Fibroblast of skin of left quadriceps (primary cell): ENCODE measurements at regions not wholly inside any gene's neighbourhood (a gene's known extent, or its start where the extent isn't known, plus 50 kb on each side); places are given as distances from the start of the nearest gene placed in this dataset.

Source experiments
- DNase-seq, 2 experiments: peaks; one replicate each; pipeline ENCODE4 v3.0.0-alpha.2; 2013; ENCODE audit warnings: low read depth in 2 of 2

DNA sequence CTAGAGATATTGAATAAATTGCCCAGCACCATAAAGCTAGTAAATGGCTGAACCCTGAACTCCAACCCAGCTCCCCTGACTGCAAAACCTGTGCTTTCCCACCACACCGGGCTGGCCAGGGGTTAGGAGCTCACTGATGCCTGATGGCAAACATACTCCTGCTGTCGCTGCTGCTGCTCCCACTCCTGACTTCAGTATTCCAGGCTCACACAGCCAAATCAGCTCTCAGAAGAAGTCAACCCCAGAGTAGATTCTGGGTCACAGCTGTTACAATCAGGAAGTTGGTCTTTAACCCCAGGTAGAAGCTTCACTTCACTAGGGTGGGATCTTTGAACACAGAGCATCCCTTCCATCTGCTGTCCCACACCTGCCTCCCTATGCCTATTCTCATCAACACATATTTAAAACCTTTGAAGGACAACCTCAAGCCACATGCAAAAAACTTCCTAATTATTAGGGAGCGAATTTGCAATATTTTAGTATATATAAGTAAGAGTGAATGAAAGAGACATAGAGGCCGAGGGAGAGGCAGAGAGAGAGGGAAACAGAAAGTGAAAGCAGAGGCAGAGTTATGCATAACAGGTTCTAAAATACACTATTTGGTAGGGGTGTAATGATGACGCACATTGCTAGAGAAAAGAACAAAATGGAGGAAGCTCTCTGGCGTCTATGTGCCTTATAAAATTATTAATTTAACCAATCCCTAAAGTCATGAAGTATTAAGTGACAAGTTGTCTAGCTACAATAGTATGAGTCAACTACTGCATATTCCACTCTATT, 99.4 kb upstream of the SERP2 start:
- no peak for DNase-seq

- no peak for DNase-seq
Observed at GRCh38 chr13:44274771-44275205, 98.8 kb upstream of the SERP2 start.

- DNase-seq: no peak
Observed at GRCh38 chr13:44275381-44275780, 98.2 kb upstream of the SERP2 start.

DNA sequence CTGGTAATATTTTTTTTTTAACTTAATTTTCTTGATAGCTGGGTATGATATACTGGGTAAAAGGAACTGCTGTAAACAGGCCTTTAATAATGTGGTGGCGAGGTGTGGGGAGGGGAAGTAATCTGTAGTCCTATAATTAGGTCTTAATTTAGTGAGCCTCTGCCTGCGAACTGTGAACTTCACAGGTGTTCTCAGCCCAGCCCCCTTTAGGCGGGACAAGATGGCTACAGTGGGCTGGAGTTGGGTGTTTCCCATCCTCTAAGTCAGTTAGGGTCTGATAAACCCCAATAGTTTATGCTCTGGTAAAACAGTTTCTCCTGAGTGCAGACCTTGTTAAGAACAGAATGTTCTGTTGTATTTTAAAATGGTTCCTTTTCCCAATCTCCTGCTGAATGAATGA, 97.6 kb upstream of the SERP2 start:
- DNase-seq: no peak

GRCh38 chr13:44277459-44277858, 96.2 kb upstream of the SERP2 start:
- no peak for DNase-seq

GRCh38 chr13:44278166-44278565, 95.5 kb upstream of the SERP2 start:
- DNase-seq: no peak

GRCh38 chr13:44280456-44280855, 93.2 kb upstream of the SERP2 start:
- DNase-seq: no peak

DNA sequence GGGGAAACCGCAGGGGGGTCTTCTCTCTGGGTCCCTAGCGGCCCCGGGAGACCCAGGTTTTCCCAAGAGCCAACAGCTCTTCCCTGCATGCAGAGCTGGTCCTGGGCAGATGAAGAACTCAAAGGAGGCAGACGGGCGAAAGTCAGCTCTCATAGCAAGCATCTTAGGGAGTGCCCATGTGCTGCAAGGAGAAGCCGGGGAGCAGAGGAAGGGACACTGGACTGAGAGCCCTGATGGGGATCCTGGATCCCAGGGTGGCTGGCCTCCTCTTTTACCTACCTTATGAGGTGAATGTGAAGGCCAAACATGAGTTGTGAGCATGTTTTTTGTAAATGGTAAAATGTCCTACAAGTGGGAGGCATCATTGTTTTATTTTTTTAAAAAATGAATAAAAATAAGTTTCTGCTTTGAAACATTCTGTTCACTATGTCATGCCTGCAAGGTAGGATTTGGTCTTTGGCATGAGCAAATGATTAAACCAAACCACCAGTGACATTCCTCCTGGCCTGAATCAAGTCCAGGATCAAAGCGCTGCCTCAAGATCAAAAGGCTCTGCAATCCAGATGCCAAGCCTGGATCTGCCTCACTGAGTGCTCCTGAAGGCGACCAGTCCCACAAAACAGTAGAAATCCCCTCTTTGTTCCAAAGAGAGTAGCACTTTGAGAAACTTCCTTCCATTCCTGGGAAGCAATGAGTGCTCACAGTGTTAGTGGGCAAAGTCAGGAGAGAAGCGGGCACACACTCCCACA, 92.2 kb upstream of the SERP2 start:
- no peak for DNase-seq

GRCh38 chr13:44283600-44283999, 90.0 kb upstream of the SERP2 start:
- no peak for DNase-seq

DNA sequence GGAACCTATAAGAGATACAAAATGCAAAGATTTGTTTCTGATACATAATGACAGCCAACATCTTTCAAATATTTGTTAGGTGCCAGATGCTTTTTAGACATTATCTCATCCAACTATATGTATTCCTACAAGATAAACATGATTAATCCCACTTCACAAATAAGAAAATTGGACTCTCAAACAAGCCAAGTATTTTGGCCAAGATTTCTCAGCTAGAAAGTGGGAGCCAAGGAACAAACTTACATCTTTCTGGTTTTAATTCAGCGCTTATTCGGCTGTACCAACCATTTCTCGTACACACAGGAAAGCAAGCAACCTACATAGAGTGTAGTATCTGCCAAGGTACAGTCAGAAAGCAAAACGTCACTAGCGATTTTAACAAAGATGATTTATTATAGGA, 85.7 kb upstream of the SERP2 start:
- no peak for DNase-seq

DNA sequence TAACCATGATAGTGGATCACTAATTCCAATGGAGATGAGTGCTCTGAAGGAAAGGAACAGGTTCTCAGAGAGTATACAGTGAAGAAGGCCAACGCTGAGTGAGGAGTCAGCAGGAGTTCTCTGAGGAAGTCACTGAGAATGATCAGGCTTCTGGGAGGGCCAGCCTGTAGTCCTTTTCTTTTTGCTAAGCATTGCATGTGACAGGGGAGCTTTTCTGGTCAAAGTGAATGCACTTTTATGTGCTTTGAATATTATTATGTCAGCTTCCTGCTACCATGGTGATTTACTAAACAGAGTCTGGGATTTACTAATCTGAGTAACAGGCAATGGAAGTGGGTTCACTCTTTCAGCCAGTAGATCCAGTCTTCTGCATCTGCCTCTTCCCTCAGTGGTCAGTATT, 81.1 kb upstream of the SERP2 start:
- DNase-seq: no peak

- DNase-seq: no peak
Observed at GRCh38 chr13:44293374-44293773, 80.2 kb upstream of the SERP2 start.

GRCh38 chr13:44293908-44294735, 79.5 kb upstream of the SERP2 start:
- no peak for DNase-seq

- no peak for DNase-seq
Observed at GRCh38 chr13:44294876-44295275, 78.7 kb upstream of the SERP2 start.

- DNase-seq: no peak
Observed at GRCh38 chr13:44296856-44297255, 76.8 kb upstream of the SERP2 start.

DNA sequence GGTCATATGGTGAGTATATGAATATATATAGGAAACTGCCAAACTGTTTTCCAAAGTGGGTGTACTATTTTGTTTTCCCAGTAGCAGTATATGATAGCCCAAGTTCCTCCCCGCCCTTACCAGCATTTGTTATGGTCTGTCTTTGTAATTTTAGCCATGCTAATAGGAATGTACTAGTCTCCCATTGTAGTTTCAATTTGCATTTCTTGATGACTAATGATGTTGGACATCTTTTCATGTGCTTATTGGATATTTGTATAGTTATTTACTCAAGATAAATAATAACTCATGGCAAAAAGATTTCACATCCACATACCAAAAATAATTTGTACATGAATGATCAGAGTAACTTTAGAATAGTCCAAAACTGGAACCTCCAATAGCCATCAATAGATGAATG, 75.3 kb upstream of the SERP2 start:
- no peak for DNase-seq

- no peak for DNase-seq
Observed at GRCh38 chr13:44299152-44299943, 74.3 kb upstream of the SERP2 start.

DNA sequence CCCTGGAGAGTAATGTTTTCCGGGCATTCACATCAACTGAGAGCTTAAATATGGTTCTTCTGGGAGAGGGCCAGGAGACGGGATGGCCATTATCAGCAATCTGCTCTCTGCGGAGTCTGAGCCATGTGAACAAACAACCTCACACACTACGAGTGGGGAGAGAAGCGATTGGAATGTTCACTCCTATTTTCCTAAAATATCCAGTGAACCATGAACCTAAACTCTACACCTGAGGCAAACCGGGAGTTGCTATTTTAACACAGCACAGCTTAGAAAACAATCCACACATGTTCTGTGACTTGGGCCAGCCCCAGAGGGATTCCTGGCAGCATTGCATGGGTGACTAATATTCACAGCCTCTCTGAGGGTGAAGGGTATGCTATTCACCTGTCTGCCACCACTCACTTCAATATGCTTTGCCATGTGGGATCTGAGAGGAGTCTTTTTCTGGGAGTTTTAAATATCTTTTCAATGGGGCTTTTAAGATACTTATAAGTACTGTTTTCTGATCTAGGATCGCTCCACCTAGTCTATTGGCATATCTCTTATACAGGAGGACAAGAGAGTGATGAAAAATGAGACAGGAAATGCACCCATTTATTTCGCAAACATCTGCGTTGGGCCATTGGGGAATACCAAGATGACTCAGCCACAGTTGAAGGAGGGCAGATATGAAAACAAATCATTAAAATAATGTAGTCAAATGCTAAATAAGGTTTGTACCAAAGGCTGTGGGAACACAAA, 72.6 kb upstream of the SERP2 start:
- no peak for DNase-seq

DNA sequence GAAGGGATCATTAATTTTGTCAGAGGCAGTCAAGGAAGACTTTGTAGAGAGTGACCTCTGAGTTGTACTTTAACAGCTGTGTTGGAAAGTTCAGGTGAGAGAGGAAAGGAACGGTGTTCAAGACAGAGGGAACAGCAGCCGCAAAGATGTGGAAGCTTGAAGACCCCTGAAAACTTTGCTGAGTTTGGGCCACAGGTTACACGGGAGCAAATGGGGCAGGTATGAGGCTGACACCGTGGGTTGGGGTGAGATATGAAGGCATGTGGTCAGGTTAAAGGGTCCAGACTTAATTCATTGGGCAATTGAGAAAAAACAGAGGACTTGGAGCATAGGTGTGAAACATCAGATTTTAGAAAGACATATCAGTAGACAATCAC, 72.0 kb upstream of the SERP2 start:
- no peak for DNase-seq

DNA sequence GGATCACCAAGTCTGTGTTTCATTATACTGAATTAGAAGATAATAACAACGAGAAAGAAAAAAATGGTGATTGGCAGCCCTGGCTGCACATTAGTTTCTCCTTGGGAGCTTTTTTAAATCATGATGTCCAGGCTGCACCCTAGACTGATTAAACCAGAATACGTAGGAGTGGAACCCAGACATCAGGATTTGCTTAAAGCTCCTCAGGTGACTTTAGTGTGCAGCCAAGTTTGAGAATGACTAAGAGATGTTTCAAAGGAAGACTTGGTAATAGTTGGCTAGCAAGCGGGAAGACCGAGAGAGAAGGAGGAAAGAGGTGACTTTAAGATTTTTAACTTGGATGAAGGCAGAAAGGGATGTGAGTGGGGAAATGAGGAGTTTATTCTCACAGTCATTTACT, 71.4 kb upstream of the SERP2 start:
- no peak for DNase-seq
